Spleen (tissue), 7 donors: ENCODE measurements at regions not wholly inside any gene's neighbourhood (a gene's known extent, or its start where the extent isn't known, plus 50 kb on each side); places are given as distances from the start of the nearest gene placed in this dataset.

Experiments
- POLR2A ChIP-seq, 3 donors: fragments of 450-650 bp; IDR thresholded peaks; one replicate each; pipeline ENCODE4 v1.5.1; 2017; ENCODE audit warnings: antibody characterized with exemption in 3 of 3, mild to moderate bottlenecking in 1 of 3
- POLR2AphosphoS5 ChIP-seq, 3 donors: sonication (generic); formaldehyde crosslinking; IDR thresholded peaks; one replicate each; pipeline ENCODE4 v1.5.1; 2017; ENCODE audit warnings: antibody characterized with exemption in 3 of 3
- TF ChIP-seq, protein P1 (sequence below), 11 experiments: fragments of 200-600 bp in 7 of 11; fragments of 450-650 bp in 4 of 11; sonication (generic) in 4 of 11; IDR thresholded peaks in 8 of 11; conservative IDR thresholded peaks in 3 of 11; 1 replicate in 7 of 11; 2 replicates in 4 of 11; pipeline versions ENCODE4 v1.4.0 to v1.8.0; 2016 to 2021; ENCODE audit warnings: antibody characterized with exemption in 11 of 11, inconsistent platforms in 4 of 11, mild to moderate bottlenecking in 1 of 11
- donor health status: DM: no; HTN: no; CAD: no; lungs with moderate emphysema.
- donor health status: DM: no; HTN: no; CAD: no.
- donor health status: DM: no; HTN: no; CAD: no.

DNA sequence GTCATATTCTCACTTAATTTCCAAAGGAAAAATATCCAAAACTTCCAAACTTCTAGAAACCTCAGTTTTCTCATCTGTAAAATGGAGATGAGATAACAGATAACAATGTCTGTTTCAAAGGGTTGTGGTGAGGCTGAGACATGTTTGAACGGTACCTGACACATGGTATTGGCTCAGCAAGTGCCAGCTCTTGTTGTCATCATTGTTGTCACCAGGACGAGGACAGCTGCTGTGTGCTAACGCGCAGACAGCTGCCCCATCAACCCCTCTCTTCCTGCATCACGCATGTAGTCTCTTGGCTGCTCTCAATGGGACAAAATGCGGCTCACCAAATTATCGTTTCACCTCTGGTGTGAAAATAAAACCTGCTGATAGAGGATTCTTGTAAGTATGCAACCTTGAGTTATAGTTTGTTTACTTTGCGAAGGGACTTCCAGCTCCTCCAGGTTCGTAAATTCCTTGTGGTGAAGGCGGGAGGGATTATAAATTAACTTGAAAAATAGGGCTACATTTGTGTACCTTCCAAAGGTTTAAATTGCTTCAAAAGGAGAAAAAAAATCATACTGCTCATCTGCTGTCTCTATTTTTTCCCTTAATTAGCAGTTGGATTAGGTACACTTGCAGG, 605.4 kb downstream of the BCL11A start:
- TF ChIP-seq, protein P1, sequence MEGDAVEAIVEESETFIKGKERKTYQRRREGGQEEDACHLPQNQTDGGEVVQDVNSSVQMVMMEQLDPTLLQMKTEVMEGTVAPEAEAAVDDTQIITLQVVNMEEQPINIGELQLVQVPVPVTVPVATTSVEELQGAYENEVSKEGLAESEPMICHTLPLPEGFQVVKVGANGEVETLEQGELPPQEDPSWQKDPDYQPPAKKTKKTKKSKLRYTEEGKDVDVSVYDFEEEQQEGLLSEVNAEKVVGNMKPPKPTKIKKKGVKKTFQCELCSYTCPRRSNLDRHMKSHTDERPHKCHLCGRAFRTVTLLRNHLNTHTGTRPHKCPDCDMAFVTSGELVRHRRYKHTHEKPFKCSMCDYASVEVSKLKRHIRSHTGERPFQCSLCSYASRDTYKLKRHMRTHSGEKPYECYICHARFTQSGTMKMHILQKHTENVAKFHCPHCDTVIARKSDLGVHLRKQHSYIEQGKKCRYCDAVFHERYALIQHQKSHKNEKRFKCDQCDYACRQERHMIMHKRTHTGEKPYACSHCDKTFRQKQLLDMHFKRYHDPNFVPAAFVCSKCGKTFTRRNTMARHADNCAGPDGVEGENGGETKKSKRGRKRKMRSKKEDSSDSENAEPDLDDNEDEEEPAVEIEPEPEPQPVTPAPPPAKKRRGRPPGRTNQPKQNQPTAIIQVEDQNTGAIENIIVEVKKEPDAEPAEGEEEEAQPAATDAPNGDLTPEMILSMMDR (IDR thresholded peaks at IDR 0.05 in 8 of 11, conservative IDR thresholded peaks at IDR 0.05 in 3 of 11), result no peak
- TF ChIP-seq POLR2A (IDR thresholded peaks at IDR 0.05), result no peak
- TF ChIP-seq POLR2AphosphoS5 (IDR thresholded peaks at IDR 0.05), result no peak
